Stimulated activated CD8-positive, alpha-beta memory T cell treated with anti-CD3 and anti-CD28 coated beads, Interleukin-12 subunit alpha, Interleukin-12 subunit beta, amount 100 ng/mL, for 4 hours (primary cell): ENCODE measurements at regions not wholly inside any gene's neighbourhood (a gene's known extent, or its start where the extent isn't known, plus 50 kb on each side); places are given as distances from the start of the nearest gene placed in this dataset.
"Not testable (repeated sequence)": the region's sequence is repeated elsewhere in the genome, so short reads cannot be mapped to it uniquely, and the experiment has no call there.

Source experiments
- DNase-seq: peaks from one replicate; pipeline ENCODE4 v3.0.0-alpha.2; 2020; ENCODE audit warnings: low read depth

GRCh38 chr5:91315701-91316100 lies 67.4 kb downstream of the ARRDC3 start:
- no peak for DNase-seq

GRCh38 chr5:91313757-91314673 lies 69.1 kb downstream of the ARRDC3 start:
- peak; percentile 69 for DNase-seq

- no peak for DNase-seq
Observed at GRCh38 chr5:91312698-91313097, 70.4 kb downstream of the ARRDC3 start.

- DNase-seq = peak; percentile 51
Observed at GRCh38 chr5:91311697-91312501, 71.2 kb downstream of the ARRDC3 start.

GRCh38 chr5:91311168-91311696 lies 71.9 kb downstream of the ARRDC3 start:
- no peak for DNase-seq

GRCh38 chr5:91308157-91308556 lies 75.0 kb downstream of the ARRDC3 start:
- DNase-seq = not testable (repeated sequence)

- no peak for DNase-seq
Observed at GRCh38 chr5:91307048-91307447, 76.1 kb downstream of the ARRDC3 start.

- DNase-seq = no peak
Observed at GRCh38 chr5:91306497-91306896, 76.6 kb downstream of the ARRDC3 start.

GRCh38 chr5:91305640-91306039 lies 77.5 kb downstream of the ARRDC3 start:
- no peak for DNase-seq

GRCh38 chr5:91304015-91304414 lies 79.1 kb downstream of the ARRDC3 start:
- not testable (repeated sequence) for DNase-seq

GRCh38 chr5:91302958-91303357 lies 80.2 kb downstream of the ARRDC3 start:
- DNase-seq = no peak

- no peak for DNase-seq
Observed at GRCh38 chr5:91302305-91302704, 80.8 kb downstream of the ARRDC3 start.

- DNase-seq = no peak
Observed at GRCh38 chr5:91301106-91301846, 81.8 kb downstream of the ARRDC3 start.

- no peak for DNase-seq
Observed at GRCh38 chr5:91297994-91298393, 85.1 kb downstream of the ARRDC3 start.

- DNase-seq = no peak
Observed at GRCh38 chr5:91296674-91297143, 86.4 kb downstream of the ARRDC3 start.

- not testable (repeated sequence) for DNase-seq
Observed at GRCh38 chr5:91296102-91296501, 87.0 kb downstream of the ARRDC3 start.

GRCh38 chr5:91293131-91293530 lies 90.0 kb downstream of the ARRDC3 start:
- DNase-seq = no peak

- DNase-seq = no peak
Observed at GRCh38 chr5:91291628-91292569, 91.2 kb downstream of the ARRDC3 start.

- no peak for DNase-seq
Observed at GRCh38 chr5:91288118-91288916, 94.8 kb downstream of the ARRDC3 start.

GRCh38 chr5:91285062-91285461 lies 98.1 kb downstream of the ARRDC3 start:
- DNase-seq = not testable (repeated sequence)
